Natural killer cell (primary cell): ENCODE measurements at regions not wholly inside any gene's neighbourhood (a gene's known extent, or its start where the extent isn't known, plus 50 kb on each side); places are given as distances from the start of the nearest gene placed in this dataset.

Experiments used
- ATAC-seq, 3 donors: fragments of 150-1000 bp in 2 of 3; fragments of 200-7000 bp in 1 of 3; cut with Tn5 transposase; 1 replicate in 1 of 3; 2 replicates in 2 of 3; pipeline ENCODE4 v1.10.0; 2021; ENCODE audit warnings: mild to moderate bottlenecking in 2 of 3, moderate library complexity in 2 of 3
- DNase-seq, 2 donors: peaks; one replicate each; pipeline versions ENCODE4 v3.0.0 to v3.0.0-alpha.2; 2013 to 2021; ENCODE audit warnings: mixed read lengths in 1 of 2
- H3K27ac ChIP-seq: one replicate; pipeline ENCODE4 v1.5.1; 2013; ENCODE audit warnings: mild to moderate bottlenecking, low read length
- H3K27me3 ChIP-seq: one replicate; pipeline ENCODE4 v1.6.1; 2013; ENCODE audit warnings: low read length; ENCODE audit not compliant: control insufficient read depth, insufficient read depth
- H3K36me3 ChIP-seq: one replicate; pipeline ENCODE4 v1.6.1; 2013; ENCODE audit warnings: low read length; ENCODE audit not compliant: control insufficient read depth, insufficient read depth
- H3K4me1 ChIP-seq: one replicate; pipeline ENCODE4 v1.6.1; 2013; ENCODE audit warnings: low read length; ENCODE audit not compliant: control insufficient read depth, insufficient read depth
- H3K4me3 ChIP-seq: one replicate; pipeline ENCODE4 v1.5.1; 2013; ENCODE audit warnings: low read length
- H3K9me3 ChIP-seq: one replicate; pipeline ENCODE4 v1.6.1; 2013; ENCODE audit warnings: low read length; ENCODE audit not compliant: control insufficient read depth, insufficient read depth
- H3K27ac Mint-ChIP-seq, 2 donors: one replicate each; pipeline ENCODE4 v1.8.0; 2022; ENCODE audit warnings: mild to moderate bottlenecking in 2 of 2, mixed read lengths in 2 of 2, moderate library complexity in 1 of 2
- H3K27me3 Mint-ChIP-seq, 2 donors: one replicate each; pipeline ENCODE4 v1.8.0; 2022; ENCODE audit warnings: low read depth in 2 of 2, mixed read lengths in 2 of 2
- H3K36me3 Mint-ChIP-seq: one replicate; pipeline ENCODE4 v1.8.0; 2022; ENCODE audit warnings: mixed read lengths
- H3K4me1 Mint-ChIP-seq, 2 donors: one replicate each; pipeline ENCODE4 v1.8.0; 2022; ENCODE audit warnings: mixed read lengths in 2 of 2
- H3K4me3 Mint-ChIP-seq: one replicate; pipeline ENCODE4 v1.8.0; 2022; ENCODE audit warnings: mild to moderate bottlenecking, moderate library complexity, mixed read lengths
- H3K9me3 Mint-ChIP-seq, 2 donors: one replicate each; pipeline ENCODE4 v1.8.0; 2022; ENCODE audit warnings: mixed read lengths in 2 of 2
- WGBS: methylation state at CpG from one replicate; pipeline ENCODE4 v1.1.7; 2013; ENCODE audit warnings: missing lambda C conversion rate; ENCODE audit not compliant: insufficient coverage; 5-methylcytosine and 5-hydroxymethylcytosine counted together
- intact Hi-C: fragments of 100-400 bp; cut with micrococcal nuclease; formaldehyde crosslinking; loops from one replicate; pipeline ENCODE4 v1.14.2; 2022
- TF ChIP-seq, protein P1 (sequence below): fragments of 200-600 bp; IDR thresholded peaks from one replicate; pipeline ENCODE4 v1.8.0; 2022; ENCODE audit warnings: antibody characterized with exemption

DNA sequence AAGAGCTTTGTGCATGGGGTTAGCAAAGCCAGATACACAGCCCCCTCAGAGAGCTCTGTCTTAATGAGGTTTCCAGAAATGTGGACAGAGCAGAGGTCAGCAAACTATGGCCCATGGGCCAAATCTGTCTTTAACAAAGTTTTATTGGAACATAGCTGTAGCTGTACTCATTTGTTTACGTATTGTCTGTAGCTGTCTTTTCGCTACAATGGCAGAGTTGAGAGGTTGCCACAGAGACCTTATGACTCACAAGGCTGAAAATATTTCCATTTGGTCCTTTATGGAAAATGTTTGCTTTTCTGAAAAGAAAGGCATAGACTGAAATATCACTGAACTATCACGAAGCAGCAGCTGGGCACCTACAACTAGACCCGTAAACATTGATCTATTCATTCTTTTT, 841.8 kb downstream of the SLC4A3 start:
- TF ChIP-seq, protein P1, sequence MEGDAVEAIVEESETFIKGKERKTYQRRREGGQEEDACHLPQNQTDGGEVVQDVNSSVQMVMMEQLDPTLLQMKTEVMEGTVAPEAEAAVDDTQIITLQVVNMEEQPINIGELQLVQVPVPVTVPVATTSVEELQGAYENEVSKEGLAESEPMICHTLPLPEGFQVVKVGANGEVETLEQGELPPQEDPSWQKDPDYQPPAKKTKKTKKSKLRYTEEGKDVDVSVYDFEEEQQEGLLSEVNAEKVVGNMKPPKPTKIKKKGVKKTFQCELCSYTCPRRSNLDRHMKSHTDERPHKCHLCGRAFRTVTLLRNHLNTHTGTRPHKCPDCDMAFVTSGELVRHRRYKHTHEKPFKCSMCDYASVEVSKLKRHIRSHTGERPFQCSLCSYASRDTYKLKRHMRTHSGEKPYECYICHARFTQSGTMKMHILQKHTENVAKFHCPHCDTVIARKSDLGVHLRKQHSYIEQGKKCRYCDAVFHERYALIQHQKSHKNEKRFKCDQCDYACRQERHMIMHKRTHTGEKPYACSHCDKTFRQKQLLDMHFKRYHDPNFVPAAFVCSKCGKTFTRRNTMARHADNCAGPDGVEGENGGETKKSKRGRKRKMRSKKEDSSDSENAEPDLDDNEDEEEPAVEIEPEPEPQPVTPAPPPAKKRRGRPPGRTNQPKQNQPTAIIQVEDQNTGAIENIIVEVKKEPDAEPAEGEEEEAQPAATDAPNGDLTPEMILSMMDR, result no peak
- WGBS, result 77% methylated on average over 4 of the region's 4 CpGs
- intact Hi-C loops, result no loop called here

DNA sequence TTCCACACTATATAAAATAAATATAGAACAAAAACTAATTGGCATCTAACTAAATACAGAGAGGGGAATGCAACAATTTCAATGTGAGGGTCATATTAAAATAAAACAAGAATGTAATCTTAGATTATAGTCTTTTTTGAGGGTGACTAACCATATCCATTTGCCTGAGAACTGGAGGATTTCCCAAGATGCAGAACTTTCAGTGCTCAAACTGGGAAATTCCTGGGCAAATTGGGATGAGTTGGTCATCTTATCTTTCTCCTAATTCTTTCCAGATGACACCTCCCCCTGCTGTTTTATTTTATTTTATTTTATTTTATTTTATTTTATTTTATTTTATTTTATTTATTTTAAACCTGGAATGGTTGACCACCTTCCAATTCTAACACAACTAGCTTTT, 846.2 kb downstream of the SLC4A3 start:
- no peak for DNase-seq
- Histone ChIP-seq H3K9me3 (no peaks in the 10 kb centered on the region), H3K27me3 (no peaks in the 10 kb centered on the region), H3K4me3 (no peak overlapping the region), H3K36me3 (no peaks in the 10 kb centered on the region), H3K27ac (no peak overlapping the region), H3K4me1 (no peaks in the 10 kb centered on the region)
- Mint-ChIP-seq H3K27me3 (no peaks in the 10 kb centered on the region), H3K4me1 (no peaks in the 10 kb centered on the region), H3K4me3 (no peak overlapping the region), H3K27ac (no peak overlapping the region), H3K9me3 (peaks cover 2 to 3% of the 10 kb centered on the region in 2 donors), H3K36me3 (no peaks in the 10 kb centered on the region)
- intact Hi-C loops, result no loop called here
- no peak for ATAC-seq
- TF ChIP-seq, protein P1, result no peak

More for the DNA sequence above, 841.8 kb downstream of the SLC4A3 start:
- no peak overlapping the region for H3K27ac ChIP-seq
- H3K4me3 Mint-ChIP-seq, result no peak overlapping the region
- H3K4me1 ChIP-seq, result no peaks in the 10 kb centered on the region
- DNase-seq (no peak), ATAC-seq (no peak)
- no peak overlapping the region for H3K4me3 ChIP-seq
- no peaks in the 10 kb centered on the region for H3K36me3 Mint-ChIP-seq
- H3K27me3 ChIP-seq, result no peaks in the 10 kb centered on the region
- no peaks in the 10 kb centered on the region for H3K36me3 ChIP-seq
- H3K9me3 ChIP-seq, result no peaks in the 10 kb centered on the region
- H3K27ac Mint-ChIP-seq, result no peak overlapping the region
- peaks cover 4 to 10% of the 10 kb centered on the region in 2 donors for H3K9me3 Mint-ChIP-seq
- no peaks in the 10 kb centered on the region for H3K4me1 Mint-ChIP-seq
- H3K27me3 Mint-ChIP-seq, result no peaks in the 10 kb centered on the region

DNA sequence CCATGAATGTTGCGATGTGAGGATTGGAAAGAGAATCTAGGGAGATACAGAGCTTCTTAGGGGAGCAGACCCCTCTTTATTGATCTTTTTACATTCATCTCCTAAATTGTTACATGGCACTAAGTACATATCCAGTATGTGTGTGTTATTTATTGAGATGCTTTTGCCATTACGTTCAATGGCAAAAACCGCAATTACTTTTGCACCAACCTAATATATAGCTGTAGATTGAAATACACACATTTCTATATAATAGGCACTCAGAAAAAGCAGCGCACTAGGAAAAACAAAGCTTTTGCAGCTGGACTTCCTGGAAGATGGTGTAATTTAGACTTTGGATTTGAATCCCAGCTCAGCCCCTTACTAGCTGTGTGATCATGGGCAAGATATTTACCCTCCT, 849.4 kb downstream of the SLC4A3 start:
- H3K9me3 Mint-ChIP-seq, result peaks cover 7% of the 10 kb centered on the region in 2 donors
- no peak for ATAC-seq
- no CpG with 5 or more reads among the region's 4 CpGs for WGBS
- H3K27me3 ChIP-seq, result no peaks in the 10 kb centered on the region
- H3K27me3 Mint-ChIP-seq, result no peaks in the 10 kb centered on the region
- H3K27ac Mint-ChIP-seq, result no peak overlapping the region
- no peaks in the 10 kb centered on the region for H3K36me3 ChIP-seq
- H3K27ac ChIP-seq, result no peak overlapping the region
- H3K9me3 ChIP-seq, result no peaks in the 10 kb centered on the region
- DNase-seq, result no peak
- no peaks in the 10 kb centered on the region for H3K36me3 Mint-ChIP-seq
- H3K4me1 Mint-ChIP-seq, result no peaks in the 10 kb centered on the region
- no peak overlapping the region for H3K4me3 ChIP-seq
- no peak overlapping the region for H3K4me3 Mint-ChIP-seq
- intact Hi-C loops, result no loop called here
- no peaks in the 10 kb centered on the region for H3K4me1 ChIP-seq
- TF ChIP-seq, protein P1, result no peak

DNA sequence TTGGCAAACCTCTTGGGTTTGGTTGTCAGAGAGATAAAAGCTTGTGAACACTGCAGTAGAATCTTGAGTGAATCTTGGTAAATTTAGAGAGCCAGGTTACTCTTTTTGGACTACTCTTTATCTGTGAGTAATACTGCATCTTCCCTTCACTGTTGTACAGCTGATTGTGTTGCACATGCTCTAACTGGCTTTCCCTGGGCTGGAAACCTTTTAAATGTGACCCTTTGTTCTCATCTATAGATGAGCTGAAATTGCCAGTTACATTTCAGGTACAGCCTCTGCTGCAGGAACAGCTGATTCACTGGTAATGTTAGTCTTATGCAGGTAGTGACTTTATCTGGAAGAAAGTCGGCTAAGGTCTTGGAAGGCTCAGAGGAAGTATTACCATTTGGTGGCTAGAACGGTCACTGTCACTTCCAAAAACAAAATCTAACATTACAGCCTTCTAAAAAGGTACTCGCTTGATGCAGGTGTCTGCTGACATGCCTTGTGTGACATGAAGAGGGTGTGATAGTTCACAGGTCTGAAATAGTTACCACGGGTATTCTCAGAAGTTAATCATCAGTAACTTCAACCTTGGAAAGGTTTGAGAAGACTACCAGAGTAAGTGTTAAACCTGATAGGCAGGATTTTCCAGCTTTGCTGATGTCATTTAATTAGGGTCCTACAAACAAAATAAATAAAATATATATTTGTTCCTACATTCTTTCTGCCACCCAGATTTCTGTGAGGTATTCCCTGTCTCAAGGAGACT, 851.1 kb downstream of the SLC4A3 start:
- no peaks in the 10 kb centered on the region for H3K9me3 ChIP-seq
- ATAC-seq (no peak), DNase-seq (no peak)
- Mint-ChIP-seq H3K4me3 (no peak overlapping the region), H3K4me1 (no peaks in the 10 kb centered on the region), H3K27ac (no peak overlapping the region), H3K9me3 (peaks cover 7% of the 10 kb centered on the region in 2 donors), H3K27me3 (no peaks in the 10 kb centered on the region), H3K36me3 (no peaks in the 10 kb centered on the region)
- 85% methylated on average over 3 of the region's 4 CpGs for WGBS
- H3K4me1 ChIP-seq, result no peaks in the 10 kb centered on the region
- TF ChIP-seq, protein P1, result no peak
- H3K27me3 ChIP-seq, result no peaks in the 10 kb centered on the region
- intact Hi-C loops, result no loop called here
- no peak overlapping the region for H3K27ac ChIP-seq
- H3K4me3 ChIP-seq, result no peak overlapping the region
- no peaks in the 10 kb centered on the region for H3K36me3 ChIP-seq
